ENCODE measurements at regions not wholly inside any gene's neighbourhood (a gene's known extent, or its start where the extent isn't known, plus 50 kb on each side); places are given as distances from the start of the nearest gene placed in this dataset.

DNA sequence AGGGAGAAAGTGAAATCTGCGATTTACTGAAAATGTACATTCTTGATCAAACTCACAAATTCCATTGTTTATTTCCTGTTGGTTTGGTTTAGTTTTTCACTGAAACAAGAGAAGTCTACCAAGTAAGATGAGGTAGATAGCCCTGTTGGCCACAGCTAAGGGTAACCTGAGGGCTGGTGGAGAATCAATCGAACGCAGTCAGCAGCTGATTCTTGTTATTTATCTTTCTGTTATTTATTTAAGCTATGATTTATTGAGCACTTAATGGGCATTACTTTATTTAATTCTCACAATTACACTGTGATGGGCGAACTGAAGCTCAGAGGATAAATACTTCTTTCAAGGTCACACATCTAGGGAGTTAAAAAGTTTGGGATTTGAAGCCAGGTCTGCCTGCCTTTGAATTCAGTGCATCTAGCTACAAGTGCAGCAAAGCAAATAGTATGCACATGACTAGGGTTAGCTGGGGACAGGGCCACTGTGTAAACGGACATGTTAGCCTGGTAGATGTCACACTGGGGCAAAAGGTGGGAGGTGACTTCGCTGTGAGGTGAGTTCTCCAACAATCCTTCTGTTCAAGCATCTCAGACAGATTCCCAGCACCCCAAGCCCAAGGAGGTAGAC lies 106.5 kb upstream of the GADD45A start:
- intact Hi-C loops (cut with DNase I; ENCODE audit: low total_unique reads) = loop anchor here (10.0 kb wide), 1 partner anchor 66 kb away; no protein-coding TSS in a partner anchor
- TF ChIP-seq EP300 (IDR thresholded peaks at IDR 0.05; ENCODE audit: low read depth) = no peak
- TF ChIP-seq POLR2AphosphoS5 (IDR thresholded peaks at IDR 0.05) = no peak
- TF ChIP-seq, protein P1, sequence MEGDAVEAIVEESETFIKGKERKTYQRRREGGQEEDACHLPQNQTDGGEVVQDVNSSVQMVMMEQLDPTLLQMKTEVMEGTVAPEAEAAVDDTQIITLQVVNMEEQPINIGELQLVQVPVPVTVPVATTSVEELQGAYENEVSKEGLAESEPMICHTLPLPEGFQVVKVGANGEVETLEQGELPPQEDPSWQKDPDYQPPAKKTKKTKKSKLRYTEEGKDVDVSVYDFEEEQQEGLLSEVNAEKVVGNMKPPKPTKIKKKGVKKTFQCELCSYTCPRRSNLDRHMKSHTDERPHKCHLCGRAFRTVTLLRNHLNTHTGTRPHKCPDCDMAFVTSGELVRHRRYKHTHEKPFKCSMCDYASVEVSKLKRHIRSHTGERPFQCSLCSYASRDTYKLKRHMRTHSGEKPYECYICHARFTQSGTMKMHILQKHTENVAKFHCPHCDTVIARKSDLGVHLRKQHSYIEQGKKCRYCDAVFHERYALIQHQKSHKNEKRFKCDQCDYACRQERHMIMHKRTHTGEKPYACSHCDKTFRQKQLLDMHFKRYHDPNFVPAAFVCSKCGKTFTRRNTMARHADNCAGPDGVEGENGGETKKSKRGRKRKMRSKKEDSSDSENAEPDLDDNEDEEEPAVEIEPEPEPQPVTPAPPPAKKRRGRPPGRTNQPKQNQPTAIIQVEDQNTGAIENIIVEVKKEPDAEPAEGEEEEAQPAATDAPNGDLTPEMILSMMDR (IDR thresholded peaks at IDR 0.05) = no peak
- no peak for TF ChIP-seq POLR2A (IDR thresholded peaks at IDR 0.05)
- Histone ChIP-seq H3K36me3 (no peaks in the 10 kb centered on the region), H3K4me1 (peaks cover 0 to 3% (median 2%) of the 10 kb centered on the region in 4 donors), H3K9me3 (no peaks in the 10 kb centered on the region), H3K27me3 (no peaks in the 10 kb centered on the region), H3K4me3 (no peak overlapping the region), H3K27ac (no peak overlapping the region)
- in situ Hi-C loops (cut with MboI; ENCODE audit: low pct_ligation_motif_present in 1 of 4, low pct_unique_long_range_greater_than_20kb in 1 of 4, low sequenced_read_pairs in 3 of 4) = no loop called here
- DNase-seq = no peak
- WGBS, 2 donors (ENCODE audit: low coverage in 1 of 2) = 72 to 79% methylated on average over 6 of the region's 6 CpGs

DNA sequence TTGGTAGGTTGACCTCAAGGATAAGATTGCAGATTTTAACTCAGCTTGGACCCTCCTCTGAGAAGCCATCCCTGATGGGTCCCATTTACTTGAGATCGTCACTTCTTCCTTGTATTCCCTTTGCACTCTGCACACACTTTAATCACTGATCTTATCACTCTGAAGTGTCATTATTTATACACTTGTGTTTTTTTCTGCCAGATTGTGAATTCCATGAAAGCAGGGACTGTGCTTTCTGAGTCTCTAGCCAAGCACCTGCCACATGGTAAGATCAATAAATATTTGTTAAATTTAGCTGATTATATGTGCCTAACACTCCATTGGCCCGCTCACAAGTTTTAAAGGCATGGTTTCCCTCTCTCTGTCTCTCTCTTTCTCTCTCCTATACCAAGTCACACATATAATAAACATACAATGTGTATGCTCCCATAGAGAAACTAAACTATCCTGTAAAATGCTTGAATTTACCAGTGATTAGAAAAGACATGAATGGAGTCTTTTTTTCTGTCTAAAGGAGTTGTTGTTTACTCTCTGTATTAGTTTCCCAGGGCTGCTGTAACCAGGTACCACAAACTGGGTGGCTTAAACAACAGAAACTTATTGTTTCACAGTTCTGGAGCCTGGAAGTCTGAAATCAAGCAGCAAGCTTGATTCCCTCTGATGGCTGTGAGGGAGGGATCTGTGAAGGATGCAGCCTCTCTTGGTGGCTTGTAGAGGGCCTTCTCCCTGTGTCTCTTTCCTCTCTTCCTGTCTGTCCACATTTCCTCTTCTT lies 105.2 kb upstream of the GADD45A start:
- in situ Hi-C loops (cut with MboI; ENCODE audit: low pct_ligation_motif_present in 1 of 4, low pct_unique_long_range_greater_than_20kb in 1 of 4, low sequenced_read_pairs in 3 of 4) (no loop called here), intact Hi-C loops (cut with DNase I; ENCODE audit: low total_unique reads) (loop anchor here (10.0 kb wide), 1 partner anchor 65 kb away; no protein-coding TSS in a partner anchor)
- TF ChIP-seq, protein P1 (IDR thresholded peaks at IDR 0.05) = no peak
- TF ChIP-seq EP300 (IDR thresholded peaks at IDR 0.05; ENCODE audit: low read depth) = no peak
- TF ChIP-seq POLR2AphosphoS5 (IDR thresholded peaks at IDR 0.05) = no peak
- no peak for TF ChIP-seq POLR2A (IDR thresholded peaks at IDR 0.05)

DNA sequence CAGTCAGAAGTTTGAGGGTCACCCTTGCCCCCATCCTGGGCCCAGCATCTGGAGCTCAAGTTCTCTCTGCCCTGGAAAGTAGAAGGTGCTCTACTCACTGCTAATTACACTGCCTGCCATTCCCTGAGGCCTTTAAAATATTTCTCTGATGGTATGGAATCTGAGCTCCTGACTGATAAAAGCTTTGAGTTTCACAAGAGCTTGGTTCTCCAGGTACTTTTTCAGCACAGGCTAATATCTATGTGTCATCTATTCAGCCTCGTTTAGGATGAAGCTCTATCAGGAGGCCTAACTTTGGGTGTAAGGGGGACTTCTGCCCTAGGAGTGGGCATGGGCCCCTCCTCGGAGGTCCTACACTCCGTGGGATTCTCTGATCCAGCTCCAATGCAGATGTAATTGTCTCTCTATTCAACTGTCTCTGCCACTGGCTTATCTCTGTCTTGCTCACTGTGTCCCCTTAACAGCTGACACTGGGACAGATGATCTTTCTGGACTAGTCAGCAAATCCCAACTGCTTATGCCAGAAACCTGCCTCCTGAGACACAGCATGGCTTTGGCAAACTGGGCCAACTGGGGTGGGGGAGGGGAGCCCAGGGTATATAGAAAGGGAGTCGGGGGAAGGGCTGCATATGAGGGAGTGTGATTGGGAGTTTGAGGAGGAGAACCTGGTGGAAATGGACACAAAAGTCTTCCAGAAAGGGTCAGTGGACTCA lies 104.2 kb upstream of the GADD45A start:
- intact Hi-C loops (cut with DNase I; ENCODE audit: low total_unique reads) = no loop called here
- WGBS, 2 donors (ENCODE audit: low coverage in 1 of 2) = 88 to 100% methylated on average over 1 to 4 of the region's 4 CpGs

More for the DNA sequence above, 105.2 kb upstream of the GADD45A start:
- Histone ChIP-seq H3K4me1 (no peaks in the 10 kb centered on the region), H3K27me3 (no peaks in the 10 kb centered on the region), H3K27ac (no peak overlapping the region), H3K4me3 (no peak overlapping the region), H3K9me3 (no peaks in the 10 kb centered on the region), H3K36me3 (no peaks in the 10 kb centered on the region)
- DNase-seq = no peak
- WGBS, 2 donors (ENCODE audit: low coverage in 1 of 2) = 60 to 72% methylated on average over 1 to 2 of the region's 2 CpGs

More for the DNA sequence above, 104.2 kb upstream of the GADD45A start:
- Histone ChIP-seq H3K4me1 (no peaks in the 10 kb centered on the region), H3K27me3 (no peaks in the 10 kb centered on the region), H3K36me3 (no peaks in the 10 kb centered on the region), H3K27ac (no peak overlapping the region), H3K4me3 (no peak overlapping the region), H3K9me3 (no peaks in the 10 kb centered on the region)
- TF ChIP-seq, protein P1 (IDR thresholded peaks at IDR 0.05) = no peak
- no peak for TF ChIP-seq POLR2A (IDR thresholded peaks at IDR 0.05)
- TF ChIP-seq POLR2AphosphoS5 (IDR thresholded peaks at IDR 0.05) = no peak
- no peak for TF ChIP-seq EP300 (IDR thresholded peaks at IDR 0.05; ENCODE audit: low read depth)
- in situ Hi-C loops (cut with MboI; ENCODE audit: low pct_ligation_motif_present in 1 of 4, low pct_unique_long_range_greater_than_20kb in 1 of 4, low sequenced_read_pairs in 3 of 4) = no loop called here
- no peak for DNase-seq

Measured in transverse colon (tissue), 4 donors.